Ascending aorta (tissue), 2 donors: ENCODE measurements at regions not wholly inside any gene's neighbourhood (a gene's known extent, or its start where the extent isn't known, plus 50 kb on each side); places are given as distances from the start of the nearest gene placed in this dataset.

Experiments
- DNase-seq, 2 donors: peaks; one replicate each; pipeline ENCODE4 v3.0.0-alpha.2; 2019; ENCODE audit warnings: low spot score in 2 of 2
- H3K27ac ChIP-seq, 2 donors: fragments of 200-600 bp; sonication (generic); one replicate each; pipeline ENCODE4 v1.5.1; 2016 to 2017; ENCODE audit warnings: mild to moderate bottlenecking in 1 of 2
- H3K27me3 ChIP-seq: fragments of 200-600 bp; sonication (generic); one replicate; pipeline ENCODE4 v1.5.1; 2017
- H3K36me3 ChIP-seq, 2 donors: fragments of 200-600 bp; sonication (generic); one replicate each; pipeline ENCODE4 v1.5.1; 2016
- H3K4me1 ChIP-seq, 2 donors: fragments of 200-600 bp; sonication (generic); one replicate each; pipeline ENCODE4 v1.5.1; 2016 to 2017; ENCODE audit warnings: mild to moderate bottlenecking in 1 of 2
- H3K4me3 ChIP-seq, 2 donors: fragments of 200-600 bp; sonication (generic); one replicate each; pipeline ENCODE4 v1.5.1; 2016 to 2017; ENCODE audit warnings: mild to moderate bottlenecking in 1 of 2
- H3K9me3 ChIP-seq, 2 donors: fragments of 200-600 bp; sonication (generic); one replicate each; pipeline ENCODE4 v1.5.1; 2016
- intact Hi-C: fragments of 100-400 bp; cut with DNase I; formaldehyde crosslinking; loops from one replicate; pipeline ENCODE4 v1.15.1; 2023
- TF ChIP-seq, protein P1 (sequence below), 3 experiments: fragments of 200-600 bp in 2 of 3; fragments of 450-650 bp in 1 of 3; sonication (generic) in 2 of 3; IDR thresholded peaks; one replicate each; pipeline ENCODE4 v1.5.1; 2016 to 2019; ENCODE audit warnings: antibody characterized with exemption in 3 of 3, mild to moderate bottlenecking in 1 of 3, moderate library complexity in 1 of 3

DNA sequence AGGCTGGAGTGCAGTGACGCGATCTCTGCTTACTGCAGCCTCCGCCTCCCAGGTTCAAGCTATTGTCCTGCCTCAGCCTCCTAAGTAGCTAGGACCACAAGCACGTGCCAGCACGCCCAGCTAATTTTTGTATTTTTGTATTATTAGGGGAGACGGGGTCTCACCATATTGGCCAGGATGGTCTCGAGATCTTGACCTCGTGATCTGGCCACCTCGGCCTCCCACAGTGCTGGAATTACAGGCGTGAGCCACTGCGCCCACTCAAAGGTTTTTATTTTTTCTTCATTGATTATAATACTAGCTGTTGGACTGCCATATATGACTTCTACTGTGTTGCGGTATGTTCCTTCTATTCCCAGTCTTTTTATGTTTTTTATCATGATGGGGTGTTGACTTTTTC lies 569.7 kb upstream of the SLITRK6 start:
- H3K27ac ChIP-seq = no peak overlapping the region
- no peaks in the 10 kb centered on the region for H3K27me3 ChIP-seq
- TF ChIP-seq, protein P1, sequence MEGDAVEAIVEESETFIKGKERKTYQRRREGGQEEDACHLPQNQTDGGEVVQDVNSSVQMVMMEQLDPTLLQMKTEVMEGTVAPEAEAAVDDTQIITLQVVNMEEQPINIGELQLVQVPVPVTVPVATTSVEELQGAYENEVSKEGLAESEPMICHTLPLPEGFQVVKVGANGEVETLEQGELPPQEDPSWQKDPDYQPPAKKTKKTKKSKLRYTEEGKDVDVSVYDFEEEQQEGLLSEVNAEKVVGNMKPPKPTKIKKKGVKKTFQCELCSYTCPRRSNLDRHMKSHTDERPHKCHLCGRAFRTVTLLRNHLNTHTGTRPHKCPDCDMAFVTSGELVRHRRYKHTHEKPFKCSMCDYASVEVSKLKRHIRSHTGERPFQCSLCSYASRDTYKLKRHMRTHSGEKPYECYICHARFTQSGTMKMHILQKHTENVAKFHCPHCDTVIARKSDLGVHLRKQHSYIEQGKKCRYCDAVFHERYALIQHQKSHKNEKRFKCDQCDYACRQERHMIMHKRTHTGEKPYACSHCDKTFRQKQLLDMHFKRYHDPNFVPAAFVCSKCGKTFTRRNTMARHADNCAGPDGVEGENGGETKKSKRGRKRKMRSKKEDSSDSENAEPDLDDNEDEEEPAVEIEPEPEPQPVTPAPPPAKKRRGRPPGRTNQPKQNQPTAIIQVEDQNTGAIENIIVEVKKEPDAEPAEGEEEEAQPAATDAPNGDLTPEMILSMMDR (IDR thresholded peaks at IDR 0.05) = no peak
- no peaks in the 10 kb centered on the region for H3K4me1 ChIP-seq
- no peaks in the 10 kb centered on the region for H3K36me3 ChIP-seq
- no peak for DNase-seq
- no peak overlapping the region for H3K4me3 ChIP-seq
- no peaks in the 10 kb centered on the region for H3K9me3 ChIP-seq
- intact Hi-C loops = no loop called here

DNA sequence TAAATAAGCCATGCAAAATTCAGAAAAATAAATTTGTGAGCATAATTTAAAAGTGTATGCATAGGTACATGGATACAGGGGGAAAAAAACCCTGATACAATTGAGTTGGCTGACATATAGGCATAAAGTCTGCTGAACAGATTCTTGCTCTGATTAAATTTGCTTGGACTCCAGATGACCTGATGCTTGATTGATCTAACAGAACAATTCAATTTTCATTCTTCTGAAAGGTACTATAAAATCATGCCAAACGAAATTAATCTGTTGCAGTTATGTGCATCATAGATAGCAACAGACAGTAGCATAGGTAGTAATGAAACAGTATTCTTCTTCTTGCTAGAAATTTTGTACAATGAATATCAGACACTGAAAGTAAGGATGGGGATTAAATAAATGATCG lies 578.2 kb upstream of the SLITRK6 start:
- no peaks in the 10 kb centered on the region for H3K27me3 ChIP-seq
- H3K4me1 ChIP-seq = no peaks in the 10 kb centered on the region
- H3K4me3 ChIP-seq = no peak overlapping the region
- H3K36me3 ChIP-seq = no peaks in the 10 kb centered on the region
- intact Hi-C loops = no loop called here
- DNase-seq = no peak
- TF ChIP-seq, protein P1 (IDR thresholded peaks at IDR 0.05) = no peak
- no peaks in the 10 kb centered on the region for H3K9me3 ChIP-seq
- H3K27ac ChIP-seq = no peak overlapping the region

DNA sequence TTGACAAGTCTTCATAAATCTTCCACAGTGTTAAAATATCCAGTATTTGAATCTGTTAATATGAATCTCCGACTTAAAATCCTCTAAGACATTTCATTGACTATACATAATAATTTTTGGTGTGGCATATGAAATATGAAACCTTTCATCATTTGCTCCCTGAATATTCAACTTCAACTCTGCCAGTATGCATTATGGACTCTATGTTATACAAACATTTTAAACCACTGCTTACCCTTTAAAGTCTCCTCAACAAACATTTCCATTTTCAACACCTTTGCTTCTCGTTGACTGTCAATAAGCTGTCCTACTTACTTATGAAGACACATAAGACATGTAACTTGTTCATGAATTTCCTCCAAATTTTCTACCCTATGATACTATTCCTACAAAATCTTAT lies 579.4 kb upstream of the SLITRK6 start:
- no peak overlapping the region for H3K27ac ChIP-seq
- no peaks in the 10 kb centered on the region for H3K9me3 ChIP-seq
- DNase-seq = no peak
- H3K27me3 ChIP-seq = no peaks in the 10 kb centered on the region
- intact Hi-C loops = no loop called here
- H3K36me3 ChIP-seq = no peaks in the 10 kb centered on the region
- TF ChIP-seq, protein P1 (IDR thresholded peaks at IDR 0.05) = no peak
- no peaks in the 10 kb centered on the region for H3K4me1 ChIP-seq
- no peak overlapping the region for H3K4me3 ChIP-seq

DNA sequence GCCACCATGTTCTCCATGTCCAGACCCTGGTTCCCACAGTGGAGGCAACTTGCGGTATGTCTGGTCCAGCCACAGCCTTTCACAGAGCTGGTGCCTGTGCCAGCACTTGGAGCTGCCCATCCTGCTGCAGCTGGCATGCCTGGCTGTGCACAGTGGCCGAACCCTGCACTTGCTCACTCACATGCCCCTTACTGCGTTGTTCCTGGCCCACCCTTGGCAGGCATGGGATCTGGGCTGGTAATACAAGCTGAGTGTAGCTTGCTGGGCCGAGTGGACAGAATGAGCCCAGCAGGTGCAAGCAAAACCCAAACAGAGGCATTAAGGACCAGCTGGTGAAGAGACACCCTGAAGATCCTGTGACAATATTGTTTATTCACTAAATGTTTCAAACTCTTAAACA lies 583.9 kb upstream of the SLITRK6 start:
- Histone ChIP-seq H3K4me3 (no peak overlapping the region), H3K36me3 (no peaks in the 10 kb centered on the region), H3K27ac (no peak overlapping the region), H3K9me3 (no peaks in the 10 kb centered on the region), H3K27me3 (no peaks in the 10 kb centered on the region), H3K4me1 (no peaks in the 10 kb centered on the region)
- TF ChIP-seq, protein P1 (IDR thresholded peaks at IDR 0.05) = no peak
- DNase-seq = no peak
- intact Hi-C loops = no loop called here

DNA sequence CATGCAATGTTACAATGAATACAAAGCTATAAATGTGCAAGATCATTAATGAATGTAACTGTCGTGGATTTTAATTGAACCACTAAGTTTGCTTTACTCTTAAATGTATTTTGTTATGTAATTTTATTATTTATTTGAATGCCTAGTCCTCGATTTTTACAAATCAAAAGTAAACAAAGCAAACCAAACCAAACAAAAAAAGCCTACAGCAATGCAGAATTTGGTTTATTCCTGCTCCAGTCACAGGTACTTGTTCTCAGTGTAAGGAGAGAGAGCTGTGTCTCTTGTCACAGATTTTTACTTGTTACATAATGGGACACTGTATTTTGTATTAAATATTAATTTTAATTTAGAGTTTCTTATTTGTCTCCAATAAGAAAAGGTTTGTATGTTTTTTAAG lies 584.3 kb upstream of the SLITRK6 start:
- intact Hi-C loops = no loop called here
- Histone ChIP-seq H3K4me3 (no peak overlapping the region), H3K27ac (no peak overlapping the region), H3K27me3 (no peaks in the 10 kb centered on the region), H3K4me1 (no peaks in the 10 kb centered on the region), H3K36me3 (no peaks in the 10 kb centered on the region), H3K9me3 (no peaks in the 10 kb centered on the region)
- TF ChIP-seq, protein P1 (IDR thresholded peaks at IDR 0.05) = no peak
- no peak for DNase-seq

DNA sequence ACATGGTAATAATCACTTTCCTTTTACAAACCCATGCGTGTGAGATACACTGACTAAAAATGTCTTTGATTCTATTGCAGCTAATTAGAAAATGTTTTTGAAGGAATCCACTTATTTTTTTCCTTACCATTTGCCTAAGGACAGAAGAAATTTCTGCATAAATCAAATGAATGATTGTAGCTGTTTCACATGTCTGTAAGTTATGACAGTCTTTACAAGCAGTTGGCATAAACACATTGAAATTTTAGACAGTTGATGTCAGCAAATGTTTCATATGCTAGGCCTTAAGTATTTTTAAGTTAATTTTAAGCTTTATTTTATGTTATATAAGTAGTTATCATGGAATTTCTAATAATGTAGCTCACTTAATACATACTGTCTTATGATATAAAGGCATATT lies 598.4 kb upstream of the SLITRK6 start:
- no peaks in the 10 kb centered on the region for H3K9me3 ChIP-seq
- no peaks in the 10 kb centered on the region for H3K27me3 ChIP-seq
- intact Hi-C loops = no loop called here
- no peak overlapping the region for H3K27ac ChIP-seq
- no peak for DNase-seq
- H3K36me3 ChIP-seq = no peaks in the 10 kb centered on the region
- TF ChIP-seq, protein P1 (IDR thresholded peaks at IDR 0.05) = no peak
- no peak overlapping the region for H3K4me3 ChIP-seq
- no peaks in the 10 kb centered on the region for H3K4me1 ChIP-seq
